ENCODE measurements at regions not wholly inside any gene's neighbourhood (a gene's known extent, or its start where the extent isn't known, plus 50 kb on each side); places are given as distances from the start of the nearest gene placed in this dataset.
A peak's percentile ranks its signal among the peaks of the same experiment; 100 is the strongest.
"Not testable (repeated sequence)": the region's sequence is repeated elsewhere in the genome, so short reads cannot be mapped to it uniquely, and the experiment has no call there.

- DNase-seq (ENCODE audit: low read depth in 4 of 4, low spot score in 3 of 4): no peak
Measured at GRCh38 chr16:7278636-7279035, 54.0 kb upstream of the RBFOX1 start.

GRCh38 chr16:7272567-7273158 is 60.0 kb upstream of the RBFOX1 start:
- no peak for DNase-seq (ENCODE audit: low read depth in 4 of 4, low spot score in 3 of 4)

- DNase-seq (ENCODE audit: low read depth in 4 of 4, low spot score in 3 of 4): no peak
Measured at GRCh38 chr16:7271486-7271885, 61.2 kb upstream of the RBFOX1 start.

GRCh38 chr16:7270823-7271222 is 61.8 kb upstream of the RBFOX1 start:
- DNase-seq (ENCODE audit: low read depth in 4 of 4, low spot score in 3 of 4): no peak

- no peak for DNase-seq (ENCODE audit: low read depth in 4 of 4, low spot score in 3 of 4)
Measured at GRCh38 chr16:7270006-7270405, 62.6 kb upstream of the RBFOX1 start.

GRCh38 chr16:7268182-7268581 is 64.5 kb upstream of the RBFOX1 start:
- DNase-seq (ENCODE audit: low read depth in 4 of 4, low spot score in 3 of 4): peak in 3 of 4 donors; percentile 12 to 22 (median 14)

- DNase-seq (ENCODE audit: low read depth in 4 of 4, low spot score in 3 of 4): no peak
Measured at GRCh38 chr16:7257016-7257415, 75.6 kb upstream of the RBFOX1 start.

- peak; percentile 10 to 42 (median 22) for DNase-seq (ENCODE audit: low read depth in 4 of 4, low spot score in 3 of 4)
Measured at GRCh38 chr16:7246578-7246977, 86.1 kb upstream of the RBFOX1 start.

- no peak for DNase-seq (ENCODE audit: low read depth in 4 of 4, low spot score in 3 of 4)
Measured at GRCh38 chr16:7239547-7239946, 93.1 kb upstream of the RBFOX1 start.

GRCh38 chr16:7236824-7237410 is 95.7 kb upstream of the RBFOX1 start:
- DNase-seq (ENCODE audit: low read depth in 4 of 4, low spot score in 3 of 4): no peak

GRCh38 chr16:7233975-7234374 is 98.7 kb upstream of the RBFOX1 start:
- no peak for DNase-seq (ENCODE audit: low read depth in 4 of 4, low spot score in 3 of 4)

GRCh38 chr16:7231762-7232161 is 100.9 kb upstream of the RBFOX1 start:
- no peak for DNase-seq (ENCODE audit: low read depth in 4 of 4, low spot score in 3 of 4)

- DNase-seq (ENCODE audit: low read depth in 4 of 4, low spot score in 3 of 4): not testable (repeated sequence)
Measured at GRCh38 chr16:7229433-7230218, 103.0 kb upstream of the RBFOX1 start.

GRCh38 chr16:7227229-7227721 is 105.4 kb upstream of the RBFOX1 start:
- DNase-seq (ENCODE audit: low read depth in 4 of 4, low spot score in 3 of 4): no peak

- no peak for DNase-seq (ENCODE audit: low read depth in 4 of 4, low spot score in 3 of 4)
Measured at GRCh38 chr16:7221157-7221556, 111.5 kb upstream of the RBFOX1 start.

- DNase-seq (ENCODE audit: low read depth in 4 of 4, low spot score in 3 of 4): no peak
Measured at GRCh38 chr16:7218936-7219335, 113.7 kb upstream of the RBFOX1 start.

GRCh38 chr16:7217797-7218196 is 114.8 kb upstream of the RBFOX1 start:
- DNase-seq (ENCODE audit: low read depth in 4 of 4, low spot score in 3 of 4): no peak

GRCh38 chr16:7216719-7217118 is 115.9 kb upstream of the RBFOX1 start:
- no peak for DNase-seq (ENCODE audit: low read depth in 4 of 4, low spot score in 3 of 4)

GRCh38 chr16:7211781-7212180 is 120.9 kb upstream of the RBFOX1 start:
- no peak for DNase-seq (ENCODE audit: low read depth in 4 of 4, low spot score in 3 of 4)

- no peak for DNase-seq (ENCODE audit: low read depth in 4 of 4, low spot score in 3 of 4)
Measured at GRCh38 chr16:7209598-7209997, 123.0 kb upstream of the RBFOX1 start.

- DNase-seq (ENCODE audit: low read depth in 4 of 4, low spot score in 3 of 4): no peak
Measured at GRCh38 chr16:7206469-7206868, 126.2 kb upstream of the RBFOX1 start.

GRCh38 chr16:7200320-7200719 is 132.3 kb upstream of the RBFOX1 start:
- no peak for DNase-seq (ENCODE audit: low read depth in 4 of 4, low spot score in 3 of 4)
